Suprapubic skin (tissue), 4 donors: ENCODE measurements at regions not wholly inside any gene's neighbourhood (a gene's known extent, or its start where the extent isn't known, plus 50 kb on each side); places are given as distances from the start of the nearest gene placed in this dataset.

ENCODE experiments used
- DNase-seq, 2 donors: peaks; one replicate each; pipeline ENCODE4 v3.0.0-alpha.2; 2019; ENCODE audit warnings: low spot score in 2 of 2
- H3K27ac ChIP-seq: fragments of 200-600 bp; sonication (generic); one replicate; pipeline ENCODE4 v1.5.1; 2019
- H3K27me3 ChIP-seq: fragments of 200-600 bp; sonication (generic); one replicate; pipeline ENCODE4 v1.5.1; 2019
- H3K36me3 ChIP-seq: fragments of 200-600 bp; sonication (generic); one replicate; pipeline ENCODE4 v1.5.1; 2019
- H3K4me1 ChIP-seq: fragments of 200-600 bp; sonication (generic); one replicate; pipeline ENCODE4 v1.5.1; 2019
- H3K4me3 ChIP-seq: fragments of 200-600 bp; sonication (generic); one replicate; pipeline ENCODE4 v1.5.1; 2019; ENCODE audit warnings: mild to moderate bottlenecking
- H3K9me3 ChIP-seq: fragments of 200-600 bp; sonication (generic); one replicate; pipeline ENCODE4 v1.5.1; 2019
- EP300 ChIP-seq: sonication (generic); formaldehyde crosslinking; IDR thresholded peaks from one replicate; pipeline ENCODE4 v1.6.1; 2017; ENCODE audit warnings: antibody characterized with exemption
- POLR2A ChIP-seq, 2 donors: fragments of 450-650 bp; IDR thresholded peaks; one replicate each; pipeline ENCODE4 v1.6.1; 2017; ENCODE audit warnings: antibody characterized with exemption in 2 of 2, mild to moderate bottlenecking in 2 of 2, moderate library complexity in 2 of 2
- POLR2AphosphoS5 ChIP-seq, 3 donors: sonication (generic); formaldehyde crosslinking; IDR thresholded peaks; one replicate each; pipeline ENCODE4 v1.6.1; 2017; ENCODE audit warnings: antibody characterized with exemption in 3 of 3
- WGBS: methylation state at CpG from one replicate; pipeline ENCODE4 v1.1.5; 2018; 5-methylcytosine and 5-hydroxymethylcytosine counted together
- TF ChIP-seq, protein P1 (sequence below), 2 donors: fragments of 200-600 bp in 1 of 2; fragments of 450-650 bp in 1 of 2; sonication (generic) in 1 of 2; IDR thresholded peaks; one replicate each; pipeline ENCODE4 v1.5.1; 2016 to 2019; ENCODE audit warnings: antibody characterized with exemption in 2 of 2, mild to moderate bottlenecking in 1 of 2, moderate library complexity in 1 of 2

DNA sequence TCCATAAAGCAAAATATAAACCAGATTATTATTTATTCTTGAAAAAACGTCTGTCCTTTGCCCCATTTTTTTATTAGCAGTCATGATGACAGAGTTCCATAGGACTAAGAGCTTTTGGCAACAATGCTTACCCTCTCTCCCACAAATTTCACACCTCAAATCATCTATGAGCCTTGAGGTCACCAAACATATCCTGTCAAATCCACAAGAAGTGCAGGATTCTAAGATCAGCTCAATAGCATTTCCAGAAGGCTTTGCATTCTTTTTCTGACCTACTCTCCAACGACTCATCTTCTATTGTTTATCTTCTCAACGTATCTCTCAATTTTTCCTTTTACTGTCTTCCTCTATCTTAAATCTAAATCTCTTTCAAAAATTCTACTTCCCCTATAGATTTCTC lies 619.1 kb upstream of the BCHE start:
- no peak overlapping the region for H3K27ac ChIP-seq
- DNase-seq: no peak
- H3K9me3 ChIP-seq: no peaks in the 10 kb centered on the region
- H3K4me3 ChIP-seq: no peak overlapping the region
- no peaks in the 10 kb centered on the region for H3K27me3 ChIP-seq
- no peak for TF ChIP-seq POLR2AphosphoS5 (IDR thresholded peaks at IDR 0.05)
- TF ChIP-seq, protein P1, sequence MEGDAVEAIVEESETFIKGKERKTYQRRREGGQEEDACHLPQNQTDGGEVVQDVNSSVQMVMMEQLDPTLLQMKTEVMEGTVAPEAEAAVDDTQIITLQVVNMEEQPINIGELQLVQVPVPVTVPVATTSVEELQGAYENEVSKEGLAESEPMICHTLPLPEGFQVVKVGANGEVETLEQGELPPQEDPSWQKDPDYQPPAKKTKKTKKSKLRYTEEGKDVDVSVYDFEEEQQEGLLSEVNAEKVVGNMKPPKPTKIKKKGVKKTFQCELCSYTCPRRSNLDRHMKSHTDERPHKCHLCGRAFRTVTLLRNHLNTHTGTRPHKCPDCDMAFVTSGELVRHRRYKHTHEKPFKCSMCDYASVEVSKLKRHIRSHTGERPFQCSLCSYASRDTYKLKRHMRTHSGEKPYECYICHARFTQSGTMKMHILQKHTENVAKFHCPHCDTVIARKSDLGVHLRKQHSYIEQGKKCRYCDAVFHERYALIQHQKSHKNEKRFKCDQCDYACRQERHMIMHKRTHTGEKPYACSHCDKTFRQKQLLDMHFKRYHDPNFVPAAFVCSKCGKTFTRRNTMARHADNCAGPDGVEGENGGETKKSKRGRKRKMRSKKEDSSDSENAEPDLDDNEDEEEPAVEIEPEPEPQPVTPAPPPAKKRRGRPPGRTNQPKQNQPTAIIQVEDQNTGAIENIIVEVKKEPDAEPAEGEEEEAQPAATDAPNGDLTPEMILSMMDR (IDR thresholded peaks at IDR 0.05): no peak
- TF ChIP-seq EP300: no peak
- TF ChIP-seq POLR2A (IDR thresholded peaks at IDR 0.05): no peak
- H3K36me3 ChIP-seq: no peaks in the 10 kb centered on the region
- H3K4me1 ChIP-seq: no peaks in the 10 kb centered on the region
- 70% methylated on average over 3 of the region's 3 CpGs for WGBS

DNA sequence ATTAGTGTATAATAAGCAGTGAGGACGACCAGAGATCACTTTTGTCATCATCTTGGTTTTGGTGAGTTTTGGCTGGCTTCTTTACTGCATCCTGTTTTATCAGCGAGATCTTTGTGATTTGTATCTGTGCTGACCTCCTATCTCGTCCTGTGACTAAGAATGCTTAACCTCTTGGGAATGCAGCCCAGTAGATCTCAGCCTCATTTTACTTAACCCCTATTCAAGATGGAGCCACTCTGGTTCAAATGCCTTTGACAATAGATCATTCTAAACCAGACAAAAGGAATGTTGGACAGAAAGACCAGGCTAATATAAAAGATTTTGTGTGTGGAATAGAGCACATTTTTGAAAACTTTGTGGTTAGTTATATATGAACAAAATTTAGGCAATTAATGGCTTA lies 618.5 kb upstream of the BCHE start:
- Histone ChIP-seq H3K9me3 (no peaks in the 10 kb centered on the region), H3K27me3 (no peaks in the 10 kb centered on the region), H3K4me1 (no peaks in the 10 kb centered on the region), H3K36me3 (no peaks in the 10 kb centered on the region), H3K4me3 (no peak overlapping the region), H3K27ac (no peak overlapping the region)
- no peak for DNase-seq
- no peak for TF ChIP-seq EP300
- TF ChIP-seq, protein P1 (IDR thresholded peaks at IDR 0.05): no peak
- no peak for TF ChIP-seq POLR2AphosphoS5 (IDR thresholded peaks at IDR 0.05)
- TF ChIP-seq POLR2A (IDR thresholded peaks at IDR 0.05): no peak
- 54% methylated on average over 3 of the region's 3 CpGs for WGBS

DNA sequence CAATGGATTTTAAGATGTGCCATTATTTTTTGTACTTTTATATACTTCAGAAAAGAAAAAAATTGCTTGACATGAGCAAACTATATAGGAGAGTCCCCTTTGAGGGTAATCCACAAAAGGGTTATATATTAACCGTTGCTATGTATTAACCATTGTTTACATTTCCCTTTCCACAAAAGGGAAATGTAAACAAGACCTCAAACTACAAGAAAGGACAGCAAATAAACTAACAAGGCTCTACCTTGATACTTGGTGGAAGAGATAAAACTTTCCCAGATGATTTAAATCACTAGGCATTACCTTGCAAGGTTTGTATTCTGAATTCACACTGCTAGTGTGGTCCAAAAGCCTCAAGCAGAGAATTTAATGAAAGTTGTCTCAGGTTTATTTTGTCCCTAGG lies 616.3 kb upstream of the BCHE start:
- Histone ChIP-seq H3K9me3 (no peaks in the 10 kb centered on the region), H3K4me3 (no peak overlapping the region), H3K4me1 (no peaks in the 10 kb centered on the region), H3K36me3 (no peaks in the 10 kb centered on the region), H3K27me3 (no peaks in the 10 kb centered on the region), H3K27ac (no peak overlapping the region)
- DNase-seq: no peak
- TF ChIP-seq POLR2A (IDR thresholded peaks at IDR 0.05): no peak
- TF ChIP-seq POLR2AphosphoS5 (IDR thresholded peaks at IDR 0.05): no peak
- no peak for TF ChIP-seq EP300
- TF ChIP-seq, protein P1 (IDR thresholded peaks at IDR 0.05): no peak
- WGBS: 76% methylated on average over 1 of the region's 1 CpG

DNA sequence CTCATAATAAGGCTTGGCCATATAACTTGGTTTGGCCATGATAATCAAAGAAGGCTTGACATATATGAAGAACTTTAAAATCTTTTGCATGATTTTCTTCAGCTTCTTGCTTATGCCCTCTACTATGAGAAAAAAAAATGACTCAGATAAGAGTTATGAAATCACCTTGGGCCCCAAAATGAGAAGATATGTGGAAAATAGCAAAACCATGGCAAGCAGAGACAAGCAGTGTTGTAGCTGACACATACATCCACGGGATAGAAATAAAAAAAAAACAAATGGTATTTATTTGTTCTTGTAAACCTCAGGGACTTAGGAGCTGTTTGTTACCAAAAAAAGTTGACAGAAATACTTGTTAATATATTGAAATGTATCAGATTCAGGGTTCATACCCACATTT lies 614.8 kb upstream of the BCHE start:
- no peak for DNase-seq
- WGBS: 50% methylated on average over 1 of the region's 1 CpG

DNA sequence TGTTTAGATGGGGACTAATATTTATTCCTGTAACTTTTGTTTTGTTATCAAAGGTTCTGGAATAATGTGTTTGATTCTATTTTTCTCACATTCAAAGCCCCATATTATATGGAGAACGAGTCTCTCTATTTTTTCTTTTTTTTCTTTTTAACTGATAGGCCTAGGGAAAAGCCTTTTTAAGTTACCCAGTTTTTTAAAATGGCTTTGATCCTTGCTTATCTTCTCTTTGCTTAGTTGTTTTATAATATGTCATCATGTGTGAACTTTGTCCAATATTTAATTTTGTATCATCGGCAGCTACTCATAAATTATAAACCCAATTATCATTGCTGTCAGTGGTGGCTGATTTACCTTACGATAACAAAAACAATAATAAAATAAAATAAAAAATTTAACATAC lies 610.3 kb upstream of the BCHE start:
- Histone ChIP-seq H3K27me3 (no peaks in the 10 kb centered on the region), H3K27ac (no peak overlapping the region), H3K36me3 (no peaks in the 10 kb centered on the region), H3K4me1 (peaks cover 4% of the 10 kb centered on the region), H3K9me3 (no peaks in the 10 kb centered on the region), H3K4me3 (no peak overlapping the region)
- 52% methylated on average over 3 of the region's 3 CpGs for WGBS
- TF ChIP-seq POLR2A (IDR thresholded peaks at IDR 0.05) (no peak), EP300 (no peak), POLR2AphosphoS5 (IDR thresholded peaks at IDR 0.05) (no peak)
- TF ChIP-seq, protein P1 (IDR thresholded peaks at IDR 0.05): no peak
- no peak for DNase-seq

More for the DNA sequence above, 614.8 kb upstream of the BCHE start:
- no peaks in the 10 kb centered on the region for H3K36me3 ChIP-seq
- no peak overlapping the region for H3K4me3 ChIP-seq
- TF ChIP-seq, protein P1 (IDR thresholded peaks at IDR 0.05): no peak
- no peak for TF ChIP-seq EP300
- TF ChIP-seq POLR2A (IDR thresholded peaks at IDR 0.05): no peak
- no peak for TF ChIP-seq POLR2AphosphoS5 (IDR thresholded peaks at IDR 0.05)
- H3K9me3 ChIP-seq: no peaks in the 10 kb centered on the region
- no peaks in the 10 kb centered on the region for H3K4me1 ChIP-seq
- H3K27me3 ChIP-seq: no peaks in the 10 kb centered on the region
- H3K27ac ChIP-seq: no peak overlapping the region
